IMR-90 (cell line): ENCODE measurements at regions not wholly inside any gene's neighbourhood (a gene's known extent, or its start where the extent isn't known, plus 50 kb on each side); places are given as distances from the start of the nearest gene placed in this dataset.
"Not testable (repeated sequence)": the region's sequence is repeated elsewhere in the genome, so short reads cannot be mapped to it uniquely, and the experiment has no call there.

Experiments used
- ATAC-seq: fragments of 200-7000 bp; cut with Tn5 transposase; 2 replicates; pipeline ENCODE4 v1.9.1; 2020; ENCODE audit warnings: low read depth, mild to moderate bottlenecking, moderate library complexity
- BruUV-seq: library from RNA; stranded (reverse); fragments of 400-500 nt; replicated peaks from 2 replicates; lab custom pipeline; 2021; lab: Mats Ljungman, UMichigan
- CTCF ChIA-PET: fragments of 300-600 bp; formaldehyde crosslinking; extraction: SDS; loops from one replicate; lab custom pipeline; 2021; ENCODE audit warnings: antibody characterized with exemption; lab: Yijun Ruan, JAX
- POLR2A ChIA-PET: fragments of 300-600 bp; sonication (Branson Sonifier 250); formaldehyde crosslinking; loops from one replicate; lab custom pipeline; 2022; ENCODE audit warnings: antibody characterized with exemption; ENCODE audit not compliant: unreplicated experiment; lab: Charles Lee
- DNase-seq: peaks from one replicate; pipeline ENCODE4 v3.0.0; 2013
- H2AFZ ChIP-seq: replicated peaks from 2 replicates; pipeline ENCODE3; 2013; ENCODE audit warnings: low read length, mild to moderate bottlenecking; ENCODE audit not compliant: poor library complexity
- H2AK5ac ChIP-seq: 2 replicates; pipeline ENCODE4 v1.6.1; 2013; ENCODE audit warnings: low read depth, low read length, inconsistent platforms
- H2AK9ac ChIP-seq: replicated peaks from 2 replicates; pipeline ENCODE3; 2013; ENCODE audit warnings: mild to moderate bottlenecking, low read depth, low read length, moderate library complexity; ENCODE audit not compliant: poor library complexity
- H2BK120ac ChIP-seq: 2 replicates; pipeline ENCODE4 v1.6.1; 2013; ENCODE audit warnings: low read depth, low read length, inconsistent platforms
- H2BK15ac ChIP-seq: 3 replicates; pipeline ENCODE4 v1.6.1; 2013; ENCODE audit warnings: low read depth, low read length, inconsistent platforms
- H2BK20ac ChIP-seq: 2 replicates; pipeline ENCODE4 v1.6.1; 2013; ENCODE audit warnings: low read depth, mild to moderate bottlenecking, inconsistent platforms, low read length, moderate library complexity
- H2BK5ac ChIP-seq: 2 replicates; pipeline ENCODE4 v1.6.1; 2013; ENCODE audit warnings: mild to moderate bottlenecking, low read depth, low read length, inconsistent platforms; ENCODE audit not compliant: poor library complexity, severe bottlenecking
- H3K14ac ChIP-seq: replicated peaks from 2 replicates; pipeline ENCODE4 v1.6.1; 2013; ENCODE audit warnings: low read depth, low read length, inconsistent platforms
- H3K18ac ChIP-seq: 2 replicates; pipeline ENCODE4 v1.6.1; 2013; ENCODE audit warnings: low read depth, low read length, control low read depth
- H3K23ac ChIP-seq: 2 replicates; pipeline ENCODE4 v1.6.1; 2013; ENCODE audit warnings: low read depth, low read length, inconsistent platforms
- H3K27ac ChIP-seq: 2 replicates; pipeline ENCODE4 v1.5.1; 2013; ENCODE audit warnings: mild to moderate bottlenecking, control low read depth, low read length; ENCODE audit not compliant: insufficient read depth
- H3K27me3 ChIP-seq: 2 replicates; pipeline ENCODE4 v1.6.1; 2013; ENCODE audit warnings: low read length; ENCODE audit not compliant: control insufficient read depth, insufficient read depth
- H3K36me3 ChIP-seq: 2 replicates; pipeline ENCODE4 v1.6.1; 2013; ENCODE audit warnings: low read length, mixed read lengths; ENCODE audit not compliant: control insufficient read depth, insufficient read depth
- H3K4ac ChIP-seq: 2 replicates; pipeline ENCODE4 v1.6.1; 2013; ENCODE audit warnings: low read depth, low read length, inconsistent platforms
- H3K4me1 ChIP-seq: 2 replicates; pipeline ENCODE4 v1.6.1; 2013; ENCODE audit warnings: low read length, mixed read lengths; ENCODE audit not compliant: control insufficient read depth, insufficient read depth
- H3K4me2 ChIP-seq: 2 replicates; pipeline ENCODE4 v1.6.1; 2013; ENCODE audit warnings: low read depth, mild to moderate bottlenecking, control low read depth, low read length, moderate library complexity
- H3K4me3 ChIP-seq: 2 replicates; pipeline ENCODE4 v1.5.1; 2013; ENCODE audit warnings: low read depth, mild to moderate bottlenecking, control low read depth, low read length, moderate library complexity; ENCODE audit not compliant: insufficient read depth
- H3K56ac ChIP-seq: 2 replicates; pipeline ENCODE4 v1.6.1; 2013; ENCODE audit warnings: low read length, inconsistent platforms; ENCODE audit not compliant: insufficient read depth; ENCODE audit errors: extremely low read depth
- H3K79me1 ChIP-seq, 2 experiments: 2 replicates each; pipeline ENCODE4 v1.6.1; 2013; ENCODE audit warnings: low read length in 2 of 2, inconsistent platforms in 1 of 2, low read depth in 1 of 2
- H3K9ac ChIP-seq: 2 replicates; pipeline ENCODE4 v1.6.1; 2013; ENCODE audit warnings: low read depth, low read length, control low read depth
- H3K9me1 ChIP-seq: 2 replicates; pipeline ENCODE4 v1.6.1; 2013; ENCODE audit warnings: low read length, inconsistent platforms; ENCODE audit not compliant: insufficient read depth
- H3K9me3 ChIP-seq: 2 replicates; pipeline ENCODE4 v1.6.1; 2013; ENCODE audit warnings: low read length; ENCODE audit not compliant: control insufficient read depth, insufficient read depth
- H4K20me1 ChIP-seq: 2 replicates; pipeline ENCODE4 v1.6.1; 2013; ENCODE audit warnings: low read length, inconsistent platforms; ENCODE audit not compliant: insufficient read depth
- H4K5ac ChIP-seq: 2 replicates; pipeline ENCODE4 v1.6.1; 2013; ENCODE audit warnings: mild to moderate bottlenecking, low read depth, low read length, control low read depth
- H4K8ac ChIP-seq, 2 experiments: 2 replicates each; pipeline ENCODE4 v1.6.1; 2013; ENCODE audit warnings: low read depth in 2 of 2, low read length in 2 of 2, control low read depth in 1 of 2, inconsistent platforms in 1 of 2
- H4K91ac ChIP-seq: 2 replicates; pipeline ENCODE4 v1.6.1; 2013; ENCODE audit warnings: low read depth, low read length, inconsistent platforms; ENCODE audit not compliant: insufficient read depth
- ELK1 ChIP-seq: fragments of 150-350 bp; IDR thresholded peaks from 2 replicates; pipeline ENCODE4 v1.6.1; 2016; ENCODE audit warnings: low read depth, mild to moderate bottlenecking, low read length, moderate library complexity, borderline replicate concordance
- FOS ChIP-seq: fragments of 150-350 bp; IDR thresholded peaks from 2 replicates; pipeline ENCODE4 v1.6.1; 2016; ENCODE audit warnings: low read depth, low read length
- POLR2A ChIP-seq: IDR thresholded peaks from 2 replicates; pipeline ENCODE4 v1.6.1; 2012; ENCODE audit warnings: mild to moderate bottlenecking, low read depth, low read length
- RFX5 ChIP-seq: IDR thresholded peaks from 2 replicates; pipeline ENCODE4 v1.8.0; 2012; ENCODE audit warnings: low read depth, mild to moderate bottlenecking, low read length, moderate library complexity
- SMC3 ChIP-seq: fragments of 150-350 bp; IDR thresholded peaks from 2 replicates; pipeline ENCODE4 v1.6.1; 2016; ENCODE audit warnings: low read depth, mild to moderate bottlenecking, antibody characterized with exemption, low read length, moderate library complexity
- USF2 ChIP-seq: fragments of 150-350 bp; IDR thresholded peaks from 2 replicates; pipeline ENCODE4 v1.6.1; 2017; ENCODE audit warnings: mild to moderate bottlenecking, antibody characterized with exemption, low read length, low read depth
- WGBS, 2 experiments: methylation state at CpG; one replicate each; pipeline versions ENCODE4 v1.1.5 to v1.1.7; 2013; ENCODE audit warnings: missing lambda C conversion rate in 2 of 2; ENCODE audit not compliant: insufficient read length in 1 of 2; ENCODE audit errors: extremely low coverage in 2 of 2; 5-methylcytosine and 5-hydroxymethylcytosine counted together
- dilution Hi-C: fragments of 300-500 bp; cut with HindIII; formaldehyde crosslinking; loops from one replicate; pipeline ENCODE4 v1.14.3; 2018; ENCODE audit warnings: low sequenced_read_pairs; ENCODE audit not compliant: unreplicated experiment
- in situ Hi-C: fragments of 300-500 bp; cut with MboI; formaldehyde crosslinking; loops from 3 replicates; pipeline ENCODE4 v1.14.3; 2019; ENCODE audit warnings: low sequenced_read_pairs, inconsistent platforms, mixed read lengths
- intact Hi-C: fragments of 100-400 bp; cut with micrococcal nuclease; formaldehyde crosslinking; loops from 2 replicates; pipeline ENCODE4 v1.10.0; 2022

- ChIA-PET CTCF (no interaction called here), POLR2A (no interaction called here)
- H2AK5ac ChIP-seq = no peak overlapping the region
- no TSS peak for BruUV-seq
- H2AK9ac ChIP-seq = no peak overlapping the region
- no peak overlapping the region for H3K4me3 ChIP-seq
- H2BK20ac ChIP-seq = no peak overlapping the region
- H3K9me3 ChIP-seq = no peaks in the 10 kb centered on the region
- H3K9ac ChIP-seq = no peak overlapping the region
- H3K27me3 ChIP-seq = no peaks in the 10 kb centered on the region; the same call in 1 of the 2 replicates
- H3K56ac ChIP-seq = no peak overlapping the region
- no peak overlapping the region for H3K23ac ChIP-seq
- no peak overlapping the region for H4K8ac ChIP-seq
- H3K4me2 ChIP-seq = no peak overlapping the region
- H3K79me1 ChIP-seq = no peaks in the 10 kb centered on the region
- no peak overlapping the region for H2BK15ac ChIP-seq
- H2BK5ac ChIP-seq = no peak overlapping the region
- H2AFZ ChIP-seq = no peak overlapping the region
- no peak for ATAC-seq
- no peaks in the 10 kb centered on the region for H4K20me1 ChIP-seq
- no peak overlapping the region for H3K18ac ChIP-seq
- no peak overlapping the region for H3K14ac ChIP-seq
- WGBS, 2 experiments = no CpG with 5 or more reads among the region's 10 CpGs
- no peaks in the 10 kb centered on the region for H3K9me1 ChIP-seq
- no peak overlapping the region for H4K5ac ChIP-seq
- H3K27ac ChIP-seq = no peak overlapping the region
- intact Hi-C loops = no loop called here
- in situ Hi-C loops = no loop called here
- no peak overlapping the region for H4K91ac ChIP-seq
- DNase-seq = no peak
- dilution Hi-C loops = no loop called here
- H3K4ac ChIP-seq = no peak overlapping the region
- H3K36me3 ChIP-seq = no peaks in the 10 kb centered on the region
- no peaks in the 10 kb centered on the region for H3K4me1 ChIP-seq
- TF ChIP-seq FOS (no peak), RFX5 (no peak), POLR2A (no peak), ELK1 (no peak), USF2 (no peak), SMC3 (no peak)
- H2BK120ac ChIP-seq = no peak overlapping the region
Observed at GRCh38 chr20:40628877-40629276, 60.2 kb downstream of the MAFB start.

GRCh38 chr20:40619053-40619452, 70.0 kb downstream of the MAFB start:
- H4K20me1 ChIP-seq, H2AK9ac ChIP-seq, H2BK15ac ChIP-seq, H3K23ac ChIP-seq, H3K9ac ChIP-seq, H3K27me3 ChIP-seq, H3K14ac ChIP-seq, H2BK5ac ChIP-seq, BruUV-seq, DNase-seq, H4K91ac ChIP-seq, H3K4me3 ChIP-seq, H3K9me1 ChIP-seq, H3K27ac ChIP-seq, POLR2A ChIA-PET, H3K9me3 ChIP-seq, H2BK20ac ChIP-seq, H3K18ac ChIP-seq, H2AK5ac ChIP-seq, H3K4me2 ChIP-seq, CTCF ChIA-PET, H3K4me1 ChIP-seq, H4K8ac ChIP-seq, H3K4ac ChIP-seq, H2BK120ac ChIP-seq, H3K79me1 ChIP-seq, H3K36me3 ChIP-seq, H2AFZ ChIP-seq, H3K56ac ChIP-seq, in situ Hi-C loops, dilution Hi-C loops, H4K5ac ChIP-seq, ATAC-seq, intact Hi-C loops: not testable (repeated sequence)
- WGBS, 2 experiments = no CpG with 5 or more reads among the region's 7 CpGs
